ENCODE measurements at regions not wholly inside any gene's neighbourhood (a gene's known extent, or its start where the extent isn't known, plus 50 kb on each side); places are given as distances from the start of the nearest gene placed in this dataset.

- ChIA-PET CTCF (no interaction called here), POLR2A (no interaction called here)
- ATAC-seq (no peak), DNase-seq (ENCODE audit: low spot score) (no peak)
- H3K27ac Mint-ChIP-seq: no peak overlapping the region
- no peaks in the 10 kb centered on the region for H3K9me3 Mint-ChIP-seq
- H3K27me3 Mint-ChIP-seq (ENCODE audit: low read depth): no peaks in the 10 kb centered on the region
- H3K4me1 Mint-ChIP-seq: peaks cover 20% of the 10 kb centered on the region
- TF ChIP-seq TP53 (CRISPR knock-in tag; IDR thresholded peaks at IDR 0.05) (no peak), USF1 (CRISPR knock-in tag; IDR thresholded peaks at IDR 0.05) (no peak), ZNF317 (CRISPR knock-in tag; IDR thresholded peaks at IDR 0.05; ENCODE audit: borderline replicate concordance, low read depth) (no peak), MYBL2 (CRISPR knock-in tag; IDR thresholded peaks at IDR 0.05) (no peak), ZNF532 (CRISPR knock-in tag; IDR thresholded peaks at IDR 0.05; ENCODE audit: borderline replicate concordance) (no peak), E2F1 (CRISPR knock-in tag; IDR thresholded peaks at IDR 0.05) (no peak), NFE2L1 (CRISPR knock-in tag; IDR thresholded peaks at IDR 0.05) (no peak), EMX1 (CRISPR knock-in tag; IDR thresholded peaks at IDR 0.05) (no peak), NR2C2 (CRISPR knock-in tag; IDR thresholded peaks at IDR 0.05) (no peak)
- no peaks in the 10 kb centered on the region for H3K36me3 Mint-ChIP-seq
- H3K4me3 Mint-ChIP-seq: no peak overlapping the region
These were observed 433.7 kb downstream of the GPM6A start for GRCh38 chr4:175378372-175378771.

DNA sequence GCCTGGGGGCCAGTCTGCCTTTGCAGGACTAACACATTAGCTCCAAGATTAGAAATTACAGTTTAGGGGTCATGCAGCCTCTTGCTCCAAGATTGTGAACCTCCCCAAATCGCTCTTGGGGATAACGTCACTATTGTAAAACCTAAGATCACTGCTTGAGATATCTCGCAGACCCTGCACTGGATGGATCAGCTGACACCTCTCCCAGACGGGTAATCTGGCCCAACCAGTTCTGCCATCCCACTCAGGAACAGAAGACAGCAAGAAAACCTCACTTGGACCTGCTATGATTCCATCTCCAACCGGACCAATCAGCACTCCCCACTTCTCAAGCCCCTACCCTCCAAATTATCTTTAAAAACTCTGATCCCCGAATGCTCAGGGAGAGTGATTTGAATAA is 431.2 kb downstream of the GPM6A start:
- no peak overlapping the region for H3K4me3 Mint-ChIP-seq
- POLR2A ChIA-PET: no interaction called here
- no peak for ATAC-seq

More for the DNA sequence above, 431.2 kb downstream of the GPM6A start:
- H3K9me3 Mint-ChIP-seq: no peaks in the 10 kb centered on the region
- DNase-seq (ENCODE audit: low spot score): no peak
- H3K27me3 Mint-ChIP-seq (ENCODE audit: low read depth): no peaks in the 10 kb centered on the region
- H3K4me1 Mint-ChIP-seq: peaks cover 17% of the 10 kb centered on the region
- H3K36me3 Mint-ChIP-seq: no peaks in the 10 kb centered on the region
- TF ChIP-seq TP53 (CRISPR knock-in tag; IDR thresholded peaks at IDR 0.05) (no peak), RELA (CRISPR knock-in tag; IDR thresholded peaks at IDR 0.05; ENCODE audit: borderline replicate concordance) (no peak), SOX15 (CRISPR knock-in tag; IDR thresholded peaks at IDR 0.05) (no peak), CBFB (CRISPR knock-in tag; IDR thresholded peaks at IDR 0.05; ENCODE audit: low read depth) (no peak), IRF2 (CRISPR knock-in tag; IDR thresholded peaks at IDR 0.05; ENCODE audit: borderline replicate concordance, low read depth) (no peak), ZNF423 (CRISPR knock-in tag; IDR thresholded peaks at IDR 0.05) (no peak), ZBTB43 (CRISPR knock-in tag; IDR thresholded peaks at IDR 0.05) (no peak), OVOL2 (CRISPR knock-in tag; IDR thresholded peaks at IDR 0.05; ENCODE audit: borderline replicate concordance) (no peak), KAT7 (CRISPR knock-in tag; IDR thresholded peaks at IDR 0.05; ENCODE audit: borderline replicate concordance) (no peak), FOXK1 (CRISPR knock-in tag; IDR thresholded peaks at IDR 0.05) (no peak), HMGA2 (CRISPR knock-in tag; IDR thresholded peaks at IDR 0.05) (no peak)
- TF ChIP-seq, protein P1, sequence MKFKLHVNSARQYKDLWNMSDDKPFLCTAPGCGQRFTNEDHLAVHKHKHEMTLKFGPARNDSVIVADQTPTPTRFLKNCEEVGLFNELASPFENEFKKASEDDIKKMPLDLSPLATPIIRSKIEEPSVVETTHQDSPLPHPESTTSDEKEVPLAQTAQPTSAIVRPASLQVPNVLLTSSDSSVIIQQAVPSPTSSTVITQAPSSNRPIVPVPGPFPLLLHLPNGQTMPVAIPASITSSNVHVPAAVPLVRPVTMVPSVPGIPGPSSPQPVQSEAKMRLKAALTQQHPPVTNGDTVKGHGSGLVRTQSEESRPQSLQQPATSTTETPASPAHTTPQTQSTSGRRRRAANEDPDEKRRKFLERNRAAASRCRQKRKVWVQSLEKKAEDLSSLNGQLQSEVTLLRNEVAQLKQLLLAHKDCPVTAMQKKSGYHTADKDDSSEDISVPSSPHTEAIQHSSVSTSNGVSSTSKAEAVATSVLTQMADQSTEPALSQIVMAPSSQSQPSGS (CRISPR knock-in tag; IDR thresholded peaks at IDR 0.05; ENCODE audit: borderline replicate concordance, low read depth): no peak
- TF ChIP-seq, protein P2, sequence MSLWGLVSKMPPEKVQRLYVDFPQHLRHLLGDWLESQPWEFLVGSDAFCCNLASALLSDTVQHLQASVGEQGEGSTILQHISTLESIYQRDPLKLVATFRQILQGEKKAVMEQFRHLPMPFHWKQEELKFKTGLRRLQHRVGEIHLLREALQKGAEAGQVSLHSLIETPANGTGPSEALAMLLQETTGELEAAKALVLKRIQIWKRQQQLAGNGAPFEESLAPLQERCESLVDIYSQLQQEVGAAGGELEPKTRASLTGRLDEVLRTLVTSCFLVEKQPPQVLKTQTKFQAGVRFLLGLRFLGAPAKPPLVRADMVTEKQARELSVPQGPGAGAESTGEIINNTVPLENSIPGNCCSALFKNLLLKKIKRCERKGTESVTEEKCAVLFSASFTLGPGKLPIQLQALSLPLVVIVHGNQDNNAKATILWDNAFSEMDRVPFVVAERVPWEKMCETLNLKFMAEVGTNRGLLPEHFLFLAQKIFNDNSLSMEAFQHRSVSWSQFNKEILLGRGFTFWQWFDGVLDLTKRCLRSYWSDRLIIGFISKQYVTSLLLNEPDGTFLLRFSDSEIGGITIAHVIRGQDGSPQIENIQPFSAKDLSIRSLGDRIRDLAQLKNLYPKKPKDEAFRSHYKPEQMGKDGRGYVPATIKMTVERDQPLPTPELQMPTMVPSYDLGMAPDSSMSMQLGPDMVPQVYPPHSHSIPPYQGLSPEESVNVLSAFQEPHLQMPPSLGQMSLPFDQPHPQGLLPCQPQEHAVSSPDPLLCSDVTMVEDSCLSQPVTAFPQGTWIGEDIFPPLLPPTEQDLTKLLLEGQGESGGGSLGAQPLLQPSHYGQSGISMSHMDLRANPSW (CRISPR knock-in tag; conservative IDR thresholded peaks at IDR 0.05; ENCODE audit: low read depth): no peak
- TF ChIP-seq, protein P3, sequence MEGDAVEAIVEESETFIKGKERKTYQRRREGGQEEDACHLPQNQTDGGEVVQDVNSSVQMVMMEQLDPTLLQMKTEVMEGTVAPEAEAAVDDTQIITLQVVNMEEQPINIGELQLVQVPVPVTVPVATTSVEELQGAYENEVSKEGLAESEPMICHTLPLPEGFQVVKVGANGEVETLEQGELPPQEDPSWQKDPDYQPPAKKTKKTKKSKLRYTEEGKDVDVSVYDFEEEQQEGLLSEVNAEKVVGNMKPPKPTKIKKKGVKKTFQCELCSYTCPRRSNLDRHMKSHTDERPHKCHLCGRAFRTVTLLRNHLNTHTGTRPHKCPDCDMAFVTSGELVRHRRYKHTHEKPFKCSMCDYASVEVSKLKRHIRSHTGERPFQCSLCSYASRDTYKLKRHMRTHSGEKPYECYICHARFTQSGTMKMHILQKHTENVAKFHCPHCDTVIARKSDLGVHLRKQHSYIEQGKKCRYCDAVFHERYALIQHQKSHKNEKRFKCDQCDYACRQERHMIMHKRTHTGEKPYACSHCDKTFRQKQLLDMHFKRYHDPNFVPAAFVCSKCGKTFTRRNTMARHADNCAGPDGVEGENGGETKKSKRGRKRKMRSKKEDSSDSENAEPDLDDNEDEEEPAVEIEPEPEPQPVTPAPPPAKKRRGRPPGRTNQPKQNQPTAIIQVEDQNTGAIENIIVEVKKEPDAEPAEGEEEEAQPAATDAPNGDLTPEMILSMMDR (IDR thresholded peaks at IDR 0.05): no peak
- H3K27ac Mint-ChIP-seq: no peak overlapping the region
- CTCF ChIA-PET: no interaction called here

All from WTC11 (cell line).